ENCODE measurements at regions not wholly inside any gene's neighbourhood (a gene's known extent, or its start where the extent isn't known, plus 50 kb on each side); places are given as distances from the start of the nearest gene placed in this dataset.

DNA sequence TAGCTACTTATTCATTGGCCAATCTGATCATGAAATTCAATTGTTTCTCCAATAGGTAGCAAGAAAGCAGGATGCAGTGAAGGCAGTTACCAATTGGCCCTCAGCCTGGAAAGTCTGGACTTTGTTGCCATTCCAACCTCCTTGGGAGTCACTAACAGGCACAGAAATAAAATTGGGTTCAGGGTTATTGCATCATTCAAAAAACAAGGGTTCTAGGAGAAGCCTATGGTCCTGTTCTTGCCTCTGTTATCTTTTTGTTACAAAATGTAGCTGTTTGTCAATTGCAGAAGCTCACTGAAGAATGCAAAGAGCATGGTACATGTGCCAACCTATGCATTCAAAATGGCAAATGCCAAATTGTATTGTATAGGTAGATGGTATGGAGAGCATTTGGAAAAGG lies 51.0 kb upstream of the CCNG1 start:
- TF ChIP-seq, protein P1, sequence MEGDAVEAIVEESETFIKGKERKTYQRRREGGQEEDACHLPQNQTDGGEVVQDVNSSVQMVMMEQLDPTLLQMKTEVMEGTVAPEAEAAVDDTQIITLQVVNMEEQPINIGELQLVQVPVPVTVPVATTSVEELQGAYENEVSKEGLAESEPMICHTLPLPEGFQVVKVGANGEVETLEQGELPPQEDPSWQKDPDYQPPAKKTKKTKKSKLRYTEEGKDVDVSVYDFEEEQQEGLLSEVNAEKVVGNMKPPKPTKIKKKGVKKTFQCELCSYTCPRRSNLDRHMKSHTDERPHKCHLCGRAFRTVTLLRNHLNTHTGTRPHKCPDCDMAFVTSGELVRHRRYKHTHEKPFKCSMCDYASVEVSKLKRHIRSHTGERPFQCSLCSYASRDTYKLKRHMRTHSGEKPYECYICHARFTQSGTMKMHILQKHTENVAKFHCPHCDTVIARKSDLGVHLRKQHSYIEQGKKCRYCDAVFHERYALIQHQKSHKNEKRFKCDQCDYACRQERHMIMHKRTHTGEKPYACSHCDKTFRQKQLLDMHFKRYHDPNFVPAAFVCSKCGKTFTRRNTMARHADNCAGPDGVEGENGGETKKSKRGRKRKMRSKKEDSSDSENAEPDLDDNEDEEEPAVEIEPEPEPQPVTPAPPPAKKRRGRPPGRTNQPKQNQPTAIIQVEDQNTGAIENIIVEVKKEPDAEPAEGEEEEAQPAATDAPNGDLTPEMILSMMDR (conservative IDR thresholded peaks at IDR 0.05; ENCODE audit: low read depth, low read length): no peak
- no peak for TF ChIP-seq CHD1 (IDR thresholded peaks at IDR 0.05; ENCODE audit: low read depth, low read length)
- no peak for TF ChIP-seq RCOR1 (IDR thresholded peaks at IDR 0.05; ENCODE audit: insufficient replicate concordance, low read length)

All from IMR-90 (cell line).